Osteoblast (primary cell): ENCODE measurements at regions not wholly inside any gene's neighbourhood (a gene's known extent, or its start where the extent isn't known, plus 50 kb on each side); places are given as distances from the start of the nearest gene placed in this dataset.

Experiments used
- DNase-seq: peaks from one replicate; pipeline ENCODE4 v3.0.0; 2011; ENCODE audit warnings: low spot score, mixed read lengths; ENCODE audit not compliant: insufficient read length; ENCODE audit errors: missing footprints
- H2AFZ ChIP-seq: 2 replicates; pipeline ENCODE4 v1.6.0; 2011; ENCODE audit warnings: mild to moderate bottlenecking, low read length
- H3K27ac ChIP-seq: 2 replicates; pipeline ENCODE4 v1.5.1; 2011; ENCODE audit warnings: mild to moderate bottlenecking, low read depth, low read length, moderate library complexity
- H3K27me3 ChIP-seq: 2 replicates; pipeline ENCODE4 v1.6.0; 2012; ENCODE audit warnings: mild to moderate bottlenecking, control low read depth, inconsistent platforms, low read length, moderate library complexity; ENCODE audit not compliant: insufficient read depth
- H3K36me3 ChIP-seq: 2 replicates; pipeline ENCODE4 v1.5.1; 2011; ENCODE audit warnings: mild to moderate bottlenecking, low read length, control low read depth, moderate library complexity; ENCODE audit not compliant: insufficient read depth
- H3K4me1 ChIP-seq: 2 replicates; pipeline ENCODE4 v1.5.1; 2011; ENCODE audit warnings: mild to moderate bottlenecking, low read length, control low read depth, moderate library complexity; ENCODE audit not compliant: insufficient read depth
- H3K4me2 ChIP-seq: 2 replicates; pipeline ENCODE4 v1.6.0; 2011; ENCODE audit warnings: mild to moderate bottlenecking, low read length; ENCODE audit not compliant: insufficient read depth
- H3K4me3 ChIP-seq: fragments of 200-600 bp; sonication (generic); 3 replicates; pipeline ENCODE4 v1.5.1; 2012; ENCODE audit warnings: mild to moderate bottlenecking, low read length, inconsistent platforms; ENCODE audit not compliant: insufficient read depth
- H3K79me2 ChIP-seq: 2 replicates; pipeline ENCODE4 v1.6.0; 2012; ENCODE audit warnings: mild to moderate bottlenecking, low read length, control low read depth, inconsistent platforms; ENCODE audit not compliant: insufficient read depth
- H3K9me3 ChIP-seq: 2 replicates; pipeline ENCODE4 v1.5.1; 2011; ENCODE audit warnings: low read depth, low read length, control low read depth
- H4K20me1 ChIP-seq: 2 replicates; pipeline ENCODE4 v1.6.0; 2012; ENCODE audit warnings: mild to moderate bottlenecking, low read length, control low read depth; ENCODE audit not compliant: insufficient read depth
- TF ChIP-seq, protein P1 (sequence below): IDR thresholded peaks from 2 replicates; pipeline ENCODE4 v1.5.1; 2011; ENCODE audit warnings: mild to moderate bottlenecking, low read depth, low read length, moderate library complexity; ENCODE audit errors: extremely low read depth

DNA sequence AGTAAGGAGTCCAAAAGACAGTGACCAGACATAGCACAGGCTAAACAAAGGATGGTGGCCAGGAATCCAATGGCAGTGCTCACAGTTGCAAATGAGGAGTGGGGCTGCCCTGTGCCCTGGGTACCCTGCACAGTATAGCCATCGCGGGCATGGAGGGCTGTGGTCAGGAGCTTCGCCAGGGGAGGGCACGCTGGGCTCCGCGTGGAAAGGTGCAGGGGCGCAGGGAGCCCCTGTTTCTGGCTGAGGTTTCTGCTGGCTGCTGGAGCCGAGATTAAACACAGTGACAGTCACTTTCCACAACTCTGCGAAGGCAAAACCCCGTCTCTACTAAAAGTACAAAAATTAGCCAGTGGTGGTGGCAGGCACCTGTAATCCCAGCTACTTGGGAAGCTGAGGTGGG lies 194.7 kb downstream of the GALR1 start:
- no peaks in the 10 kb centered on the region for H3K79me2 ChIP-seq
- H3K36me3 ChIP-seq = no peaks in the 10 kb centered on the region
- H3K27me3 ChIP-seq = no peaks in the 10 kb centered on the region
- H2AFZ ChIP-seq = no peak overlapping the region
- no peaks in the 10 kb centered on the region for H4K20me1 ChIP-seq
- TF ChIP-seq, protein P1, sequence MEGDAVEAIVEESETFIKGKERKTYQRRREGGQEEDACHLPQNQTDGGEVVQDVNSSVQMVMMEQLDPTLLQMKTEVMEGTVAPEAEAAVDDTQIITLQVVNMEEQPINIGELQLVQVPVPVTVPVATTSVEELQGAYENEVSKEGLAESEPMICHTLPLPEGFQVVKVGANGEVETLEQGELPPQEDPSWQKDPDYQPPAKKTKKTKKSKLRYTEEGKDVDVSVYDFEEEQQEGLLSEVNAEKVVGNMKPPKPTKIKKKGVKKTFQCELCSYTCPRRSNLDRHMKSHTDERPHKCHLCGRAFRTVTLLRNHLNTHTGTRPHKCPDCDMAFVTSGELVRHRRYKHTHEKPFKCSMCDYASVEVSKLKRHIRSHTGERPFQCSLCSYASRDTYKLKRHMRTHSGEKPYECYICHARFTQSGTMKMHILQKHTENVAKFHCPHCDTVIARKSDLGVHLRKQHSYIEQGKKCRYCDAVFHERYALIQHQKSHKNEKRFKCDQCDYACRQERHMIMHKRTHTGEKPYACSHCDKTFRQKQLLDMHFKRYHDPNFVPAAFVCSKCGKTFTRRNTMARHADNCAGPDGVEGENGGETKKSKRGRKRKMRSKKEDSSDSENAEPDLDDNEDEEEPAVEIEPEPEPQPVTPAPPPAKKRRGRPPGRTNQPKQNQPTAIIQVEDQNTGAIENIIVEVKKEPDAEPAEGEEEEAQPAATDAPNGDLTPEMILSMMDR = no peak
- H3K9me3 ChIP-seq = peaks cover 2% of the 10 kb centered on the region
- no peak overlapping the region for H3K4me3 ChIP-seq
- no peak for DNase-seq
- H3K4me1 ChIP-seq = no peaks in the 10 kb centered on the region
- H3K27ac ChIP-seq = no peak overlapping the region
- H3K4me2 ChIP-seq = no peak overlapping the region

DNA sequence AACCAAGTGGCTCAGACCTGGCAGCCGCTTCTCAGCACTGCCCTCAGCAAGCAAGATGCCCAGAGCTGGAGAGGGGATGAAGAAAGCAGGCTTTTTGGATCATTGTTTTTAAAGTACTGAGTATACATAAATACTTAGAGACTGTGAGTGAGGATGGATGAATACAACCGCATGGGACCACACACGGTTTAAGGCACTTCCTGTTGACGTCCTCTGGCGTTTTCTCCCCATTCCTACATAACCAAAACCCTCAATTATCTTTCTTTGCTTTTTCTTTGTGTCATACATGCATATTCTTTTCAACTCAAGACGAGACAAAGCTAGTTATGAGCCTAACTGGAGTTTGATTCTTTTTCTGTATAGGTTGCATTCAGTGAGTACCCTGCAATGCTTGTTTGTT lies 198.4 kb downstream of the GALR1 start:
- Histone ChIP-seq H3K36me3 (no peaks in the 10 kb centered on the region), H2AFZ (no peak overlapping the region), H3K9me3 (peaks cover 2% of the 10 kb centered on the region), H3K4me2 (no peak overlapping the region), H3K4me1 (no peaks in the 10 kb centered on the region), H3K4me3 (no peak overlapping the region), H3K27me3 (no peaks in the 10 kb centered on the region), H4K20me1 (no peaks in the 10 kb centered on the region), H3K27ac (no peak overlapping the region), H3K79me2 (no peaks in the 10 kb centered on the region)
- DNase-seq = no peak
- TF ChIP-seq, protein P1 = no peak

DNA sequence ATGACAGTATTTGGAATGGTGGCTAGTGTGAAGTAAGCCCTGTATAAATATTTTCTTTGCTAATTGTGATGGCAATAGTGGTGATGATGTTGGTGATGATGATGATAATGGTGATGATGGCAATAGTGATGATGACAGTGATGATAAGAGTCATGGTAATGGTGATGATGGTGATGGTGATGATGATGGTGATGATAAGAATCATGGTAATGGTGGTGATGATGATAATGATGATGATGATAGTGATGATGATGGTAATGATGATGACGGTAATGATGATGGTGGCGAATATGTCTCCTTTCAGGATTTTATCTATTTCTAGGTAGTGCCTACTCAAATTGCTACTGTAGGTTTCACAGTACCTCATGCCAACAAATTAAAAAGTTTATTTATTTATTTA lies 205.4 kb downstream of the GALR1 start:
- no peak overlapping the region for H2AFZ ChIP-seq
- no peak overlapping the region for H3K4me2 ChIP-seq
- H3K27ac ChIP-seq = no peak overlapping the region
- H3K9me3 ChIP-seq = peaks cover 5% of the 10 kb centered on the region
- no peaks in the 10 kb centered on the region for H3K4me1 ChIP-seq
- H3K79me2 ChIP-seq = no peaks in the 10 kb centered on the region
- no peaks in the 10 kb centered on the region for H3K36me3 ChIP-seq
- no peak overlapping the region for H3K4me3 ChIP-seq
- H4K20me1 ChIP-seq = no peaks in the 10 kb centered on the region
- DNase-seq = no peak
- TF ChIP-seq, protein P1 = no peak
- H3K27me3 ChIP-seq = no peaks in the 10 kb centered on the region

DNA sequence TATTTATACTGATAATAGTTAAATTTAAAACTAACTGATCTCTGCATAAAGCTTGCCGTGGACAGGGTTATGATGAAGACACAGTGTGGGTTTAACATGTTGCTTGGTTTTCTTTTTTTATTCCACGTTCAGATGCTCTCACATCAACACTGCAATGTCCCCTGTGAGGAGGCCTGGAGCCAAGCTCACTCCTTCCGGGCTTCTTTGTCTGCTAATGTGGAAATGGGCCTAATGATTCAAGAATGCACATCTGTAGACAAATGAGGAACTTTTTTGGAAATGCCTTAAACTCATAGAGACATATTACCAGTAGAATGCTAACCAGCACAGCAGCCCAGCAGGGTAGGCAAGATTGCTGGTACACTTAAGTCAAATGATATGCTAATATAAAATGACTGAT lies 208.0 kb downstream of the GALR1 start:
- H3K9me3 ChIP-seq = peaks cover 5% of the 10 kb centered on the region
- H4K20me1 ChIP-seq = no peaks in the 10 kb centered on the region
- no peaks in the 10 kb centered on the region for H3K79me2 ChIP-seq
- H2AFZ ChIP-seq = no peak overlapping the region
- TF ChIP-seq, protein P1 = no peak
- H3K27ac ChIP-seq = no peak overlapping the region
- no peaks in the 10 kb centered on the region for H3K4me1 ChIP-seq
- no peak overlapping the region for H3K4me2 ChIP-seq
- no peaks in the 10 kb centered on the region for H3K27me3 ChIP-seq
- no peaks in the 10 kb centered on the region for H3K36me3 ChIP-seq
- H3K4me3 ChIP-seq = no peak overlapping the region
- no peak for DNase-seq
